AG09319 (cell line): ENCODE measurements at regions not wholly inside any gene's neighbourhood (a gene's known extent, or its start where the extent isn't known, plus 50 kb on each side); places are given as distances from the start of the nearest gene placed in this dataset.

ENCODE experiments used
- DNase-seq: peaks from one replicate; pipeline ENCODE4 v3.0.0-alpha.2; 2010; ENCODE audit warnings: low read depth; ENCODE audit errors: extremely low read depth
- TF ChIP-seq, protein P1 (sequence below): IDR thresholded peaks from 2 replicates; pipeline ENCODE4 v1.5.1; 2011; ENCODE audit warnings: low read depth, mild to moderate bottlenecking, inconsistent platforms, low read length, moderate library complexity

DNA sequence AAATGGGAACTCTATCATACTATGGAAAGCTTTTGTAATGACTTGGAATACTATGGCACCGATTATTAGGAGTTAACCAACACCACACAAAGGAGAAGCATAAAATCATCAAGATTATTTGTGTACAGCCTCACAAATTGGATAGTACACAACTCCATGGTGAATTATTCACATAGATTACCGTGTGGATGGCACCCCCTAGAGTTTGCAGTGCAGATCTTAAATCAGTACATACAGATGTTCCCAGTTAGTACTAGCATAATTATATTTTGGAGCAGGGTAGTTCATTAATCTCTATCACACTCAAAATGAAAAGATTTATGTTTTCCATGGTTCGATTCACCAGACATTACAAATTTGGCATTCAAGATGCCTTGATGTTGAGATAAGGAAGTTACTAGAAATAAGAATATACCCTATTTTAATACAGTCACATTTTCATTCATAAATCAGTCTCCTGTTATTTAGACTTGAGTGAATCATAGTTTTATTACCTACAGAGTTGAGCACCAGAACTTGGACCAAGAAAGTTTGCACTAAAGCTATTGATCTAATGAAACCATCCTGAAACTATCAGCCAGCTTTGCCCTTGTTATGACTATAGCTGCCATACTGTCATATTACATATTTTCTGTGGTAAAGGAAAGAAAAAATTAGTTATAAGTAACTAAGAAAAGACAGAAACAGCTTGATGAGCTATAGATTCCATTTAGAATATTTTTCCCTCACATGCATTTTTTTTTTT, 531.8 kb downstream of the GLUD2 start:
- TF ChIP-seq, protein P1, sequence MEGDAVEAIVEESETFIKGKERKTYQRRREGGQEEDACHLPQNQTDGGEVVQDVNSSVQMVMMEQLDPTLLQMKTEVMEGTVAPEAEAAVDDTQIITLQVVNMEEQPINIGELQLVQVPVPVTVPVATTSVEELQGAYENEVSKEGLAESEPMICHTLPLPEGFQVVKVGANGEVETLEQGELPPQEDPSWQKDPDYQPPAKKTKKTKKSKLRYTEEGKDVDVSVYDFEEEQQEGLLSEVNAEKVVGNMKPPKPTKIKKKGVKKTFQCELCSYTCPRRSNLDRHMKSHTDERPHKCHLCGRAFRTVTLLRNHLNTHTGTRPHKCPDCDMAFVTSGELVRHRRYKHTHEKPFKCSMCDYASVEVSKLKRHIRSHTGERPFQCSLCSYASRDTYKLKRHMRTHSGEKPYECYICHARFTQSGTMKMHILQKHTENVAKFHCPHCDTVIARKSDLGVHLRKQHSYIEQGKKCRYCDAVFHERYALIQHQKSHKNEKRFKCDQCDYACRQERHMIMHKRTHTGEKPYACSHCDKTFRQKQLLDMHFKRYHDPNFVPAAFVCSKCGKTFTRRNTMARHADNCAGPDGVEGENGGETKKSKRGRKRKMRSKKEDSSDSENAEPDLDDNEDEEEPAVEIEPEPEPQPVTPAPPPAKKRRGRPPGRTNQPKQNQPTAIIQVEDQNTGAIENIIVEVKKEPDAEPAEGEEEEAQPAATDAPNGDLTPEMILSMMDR: peak; percentile 21
- no peak for DNase-seq

DNA sequence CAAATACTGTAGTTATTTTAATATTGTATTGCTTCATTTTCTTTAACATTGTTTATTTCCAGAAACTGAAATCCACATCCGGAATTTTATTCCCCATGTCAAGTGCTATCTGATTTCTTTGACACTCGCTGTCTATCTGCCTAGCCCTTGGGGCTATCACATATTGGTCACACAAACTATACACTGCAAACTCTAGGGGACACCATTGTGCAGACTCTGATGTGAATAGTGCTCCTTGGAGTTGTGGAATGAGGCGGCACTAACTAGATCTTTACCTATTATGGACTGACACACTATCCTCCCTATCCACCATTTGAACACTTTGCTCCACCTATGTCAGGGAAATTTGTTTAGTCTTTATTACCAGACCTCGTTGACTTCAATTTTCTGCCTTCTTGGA, 534.5 kb downstream of the GLUD2 start:
- no peak for DNase-seq

DNA sequence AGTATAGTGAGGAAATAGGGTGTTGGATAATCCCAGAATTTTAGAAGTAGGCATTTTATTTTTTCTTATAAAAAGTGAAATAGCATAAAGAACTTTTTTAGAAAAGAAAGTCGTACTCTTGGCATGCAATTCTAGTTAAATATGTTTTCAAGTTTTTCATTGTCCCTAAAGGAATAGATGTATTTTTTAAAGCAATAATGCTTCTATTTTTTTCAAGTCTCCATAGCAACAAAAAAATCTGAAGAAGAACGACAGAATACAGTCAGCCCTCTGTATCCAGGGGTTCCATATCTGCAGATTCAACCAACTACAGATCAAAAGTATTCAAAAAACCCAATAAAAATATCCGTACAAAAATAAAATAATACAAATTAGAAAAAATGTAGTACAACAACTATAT, 538.2 kb downstream of the GLUD2 start:
- TF ChIP-seq, protein P1: no peak
- DNase-seq: no peak

More for the DNA sequence above, 534.5 kb downstream of the GLUD2 start:
- TF ChIP-seq, protein P1: no peak

DNA sequence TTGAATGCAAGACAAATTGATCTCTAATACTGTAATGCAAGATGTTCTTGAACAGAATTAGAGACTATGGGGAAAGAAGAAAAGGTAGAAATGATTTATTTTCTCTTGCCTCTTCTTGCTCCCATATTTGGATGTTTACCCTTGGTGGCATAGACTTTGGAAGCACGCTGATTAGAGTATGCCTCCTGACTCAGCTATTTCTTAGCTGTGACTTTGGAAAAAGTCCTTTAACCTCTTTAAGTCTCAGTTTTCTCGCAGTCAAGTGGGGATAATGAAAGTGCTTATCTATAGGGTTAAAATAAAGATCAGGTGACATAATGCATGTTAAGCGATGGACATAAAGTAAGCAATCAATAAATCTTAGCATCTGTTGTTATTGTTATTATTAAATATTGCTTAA, 545.5 kb downstream of the GLUD2 start:
- TF ChIP-seq, protein P1: no peak
- no peak for DNase-seq

DNA sequence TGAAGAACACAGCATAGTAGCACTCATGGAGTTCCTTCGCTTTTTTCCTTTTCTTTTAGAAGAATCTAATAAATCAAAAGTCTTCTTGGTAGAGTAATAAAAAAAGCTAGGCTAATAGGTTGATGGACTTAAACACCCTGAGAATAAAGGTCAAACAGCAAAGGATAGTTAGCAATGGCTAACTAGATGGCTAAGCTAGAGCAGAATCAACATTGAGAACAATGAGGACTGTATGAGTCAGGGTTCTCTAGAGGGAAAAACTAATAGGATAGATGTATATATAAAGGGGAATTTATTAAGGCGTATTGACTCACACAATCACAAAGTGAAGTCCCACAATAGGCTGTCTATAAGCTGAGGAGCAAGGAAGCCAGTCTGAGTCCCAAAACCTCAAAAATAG, 550.9 kb downstream of the GLUD2 start:
- DNase-seq: no peak
- TF ChIP-seq, protein P1: no peak

DNA sequence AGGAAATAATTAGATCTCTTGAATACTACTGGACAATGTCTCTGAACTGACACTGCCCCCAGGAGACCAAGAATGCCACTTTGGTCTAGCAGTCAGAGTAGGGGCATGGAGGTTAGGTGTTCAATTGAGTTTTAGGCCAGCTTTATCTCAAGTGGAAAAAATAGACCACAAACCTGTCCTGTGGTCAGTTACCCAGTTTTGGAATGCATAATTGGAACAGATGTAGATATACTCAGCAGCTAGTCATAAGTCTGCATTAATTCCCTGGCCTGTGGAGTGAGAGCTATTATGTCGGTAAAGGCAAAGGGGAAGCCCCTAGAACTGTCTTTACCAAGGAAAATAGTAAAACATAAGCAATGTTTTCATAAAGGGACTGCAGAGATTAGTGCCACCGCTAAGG, 587.7 kb downstream of the GLUD2 start:
- DNase-seq: no peak
- TF ChIP-seq, protein P1: no peak

DNA sequence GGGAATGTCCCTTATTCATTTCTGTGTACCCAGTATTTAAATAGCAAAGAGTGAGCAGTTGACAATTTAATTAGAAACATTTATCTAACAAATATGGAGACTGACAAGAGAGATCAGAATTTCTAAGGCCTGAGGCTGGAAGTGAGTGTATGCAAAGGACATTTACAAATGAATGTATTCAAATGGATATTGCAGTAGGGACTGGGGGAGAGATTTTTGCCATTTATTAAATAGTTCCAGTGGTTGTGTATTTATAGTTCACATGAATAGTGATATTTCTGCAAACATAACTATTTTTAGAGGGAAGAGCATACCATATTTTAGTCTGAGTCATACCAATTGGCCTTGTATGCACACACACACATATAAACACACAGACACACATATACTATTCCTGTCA, 592.4 kb downstream of the GLUD2 start:
- TF ChIP-seq, protein P1: no peak
- DNase-seq: no peak
